Epithelial cell of esophagus (primary cell): ENCODE measurements at regions not wholly inside any gene's neighbourhood (a gene's known extent, or its start where the extent isn't known, plus 50 kb on each side); places are given as distances from the start of the nearest gene placed in this dataset.
"Not testable (repeated sequence)": the region's sequence is repeated elsewhere in the genome, so short reads cannot be mapped to it uniquely, and the experiment has no call there.

Experiments
- DNase-seq: peaks from one replicate; pipeline ENCODE4 v3.0.0; 2010; ENCODE audit warnings: low read depth
- H3K4me3 ChIP-seq: 2 replicates; pipeline ENCODE4 v1.5.1; 2011; ENCODE audit warnings: mild to moderate bottlenecking, low read length, control low read depth
- CTCF ChIP-seq: IDR thresholded peaks from 2 replicates; pipeline ENCODE4 v1.5.1; 2011; ENCODE audit warnings: low read depth, mild to moderate bottlenecking, low read length, control low read depth, inconsistent platforms; ENCODE audit not compliant: insufficient read depth; ENCODE audit errors: missing control alignments

DNA sequence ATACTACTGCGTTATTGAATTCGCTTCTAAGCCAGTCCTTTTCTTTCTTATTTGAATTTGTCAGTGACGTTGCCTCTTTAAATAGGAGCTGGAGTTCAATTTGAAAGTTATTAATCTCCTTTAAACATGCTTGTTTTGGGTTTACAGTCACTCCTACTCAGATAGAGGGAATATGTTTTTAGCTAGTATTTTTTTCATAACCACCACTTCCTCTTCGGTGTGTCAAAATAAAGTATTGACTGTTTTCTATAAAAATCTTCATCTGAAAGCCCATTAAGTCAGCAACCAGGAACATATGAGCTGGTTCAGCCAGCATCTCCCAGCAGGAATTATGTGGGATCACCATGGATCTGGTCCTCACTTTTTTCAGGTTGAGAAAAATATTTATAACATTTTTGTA lies 772.9 kb downstream of the DIPK2A start:
- TF ChIP-seq CTCF, result no peak
- no peak overlapping the region for H3K4me3 ChIP-seq
- no peak for DNase-seq

DNA sequence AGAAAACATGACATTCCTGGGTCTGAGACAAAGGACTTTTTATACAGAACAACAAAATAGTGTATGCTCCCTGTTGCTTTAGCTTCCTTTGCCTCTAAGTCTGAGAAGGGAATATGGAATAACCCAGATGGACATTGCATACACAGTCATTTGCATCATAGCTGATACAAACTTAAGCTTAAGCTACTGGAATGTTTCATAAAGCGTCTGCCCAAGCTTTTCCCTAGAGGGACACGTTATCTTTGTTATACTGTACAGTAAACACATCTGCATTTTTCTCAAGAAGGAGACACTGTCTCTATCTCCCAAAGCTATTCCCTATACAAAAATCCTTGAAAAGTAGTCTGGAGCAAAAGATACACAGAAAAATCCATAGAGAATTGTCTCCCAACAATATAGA lies 775.0 kb downstream of the DIPK2A start:
- DNase-seq, result no peak
- TF ChIP-seq CTCF, result no peak
- no peak overlapping the region for H3K4me3 ChIP-seq

- not testable (repeated sequence) for DNase-seq, H3K4me3 ChIP-seq
Measured at GRCh38 chr3:144749536-144750253, 778.1 kb downstream of the DIPK2A start.

- H3K4me3 ChIP-seq, result no peak overlapping the region
- no peak for DNase-seq
- TF ChIP-seq CTCF, result no peak
Measured at GRCh38 chr3:144754076-144754783, 782.6 kb downstream of the DIPK2A start.

DNA sequence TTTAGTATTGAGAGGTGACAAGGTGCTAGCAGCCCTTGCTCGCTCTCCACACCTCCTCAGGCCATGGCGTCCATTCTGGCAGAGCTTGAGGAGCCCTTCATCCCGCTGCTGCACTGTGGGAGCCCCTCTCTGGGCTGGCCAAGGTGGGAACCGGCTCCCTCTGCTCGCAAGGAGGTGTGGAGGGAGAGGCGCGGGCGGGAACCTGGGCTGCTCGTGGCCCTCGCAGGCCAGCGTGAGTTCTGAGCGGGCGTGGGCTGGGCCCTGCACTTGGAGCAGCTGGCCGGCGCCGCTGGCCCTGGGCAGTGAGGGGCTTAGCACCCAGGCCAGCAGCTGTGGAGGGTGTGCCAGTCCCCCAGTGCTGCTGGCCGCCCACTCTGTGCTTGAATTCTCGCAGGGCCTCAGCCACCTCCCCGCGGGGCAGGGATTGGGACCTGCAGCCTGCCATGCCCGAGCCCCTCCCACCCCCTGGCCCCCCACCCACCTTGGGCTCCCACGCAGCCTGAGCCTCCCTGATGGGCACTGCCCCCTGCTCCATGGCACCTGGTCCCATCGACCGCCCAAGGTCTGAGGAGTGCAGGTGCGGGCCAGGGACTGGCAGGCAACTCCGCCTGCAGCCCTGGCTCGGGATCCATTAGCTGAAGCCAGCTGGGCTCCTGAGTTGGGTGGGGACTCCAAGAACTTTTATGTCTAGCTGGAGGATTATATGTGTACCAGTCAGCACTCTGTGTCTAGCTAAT lies 785.2 kb downstream of the DIPK2A start:
- no peak for TF ChIP-seq CTCF
- no peak overlapping the region for H3K4me3 ChIP-seq
- DNase-seq, result no peak

GRCh38 chr3:144760831-144761230 lies 789.2 kb downstream of the DIPK2A start:
- no peak overlapping the region for H3K4me3 ChIP-seq
- DNase-seq, result peak; percentile 8
- TF ChIP-seq CTCF, result no peak

DNA sequence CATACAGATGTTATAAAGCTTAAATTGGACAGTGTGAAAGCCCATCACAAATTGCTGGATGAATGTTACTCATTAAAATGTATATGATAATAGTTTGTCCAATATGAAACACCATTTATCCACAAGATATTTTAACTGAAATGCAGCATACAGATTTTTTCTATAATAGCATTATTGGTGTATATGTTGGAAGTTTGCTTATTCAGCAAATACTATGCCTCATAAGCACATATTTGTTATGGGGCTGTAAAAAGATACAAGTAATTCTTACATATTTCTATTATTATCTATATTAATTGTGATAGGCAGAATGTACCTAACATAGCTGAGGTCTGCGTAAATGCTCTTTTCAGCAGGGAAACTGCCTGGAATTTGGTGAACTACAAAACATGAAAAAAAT lies 790.5 kb downstream of the DIPK2A start:
- TF ChIP-seq CTCF, result no peak
- no peak overlapping the region for H3K4me3 ChIP-seq
- no peak for DNase-seq
